HCT116 (cell line): ENCODE measurements at regions not wholly inside any gene's neighbourhood (a gene's known extent, or its start where the extent isn't known, plus 50 kb on each side); places are given as distances from the start of the nearest gene placed in this dataset.

ENCODE experiments used
- ATAC-seq: fragments of 200-7000 bp; cut with Tn5 transposase; 2 replicates; pipeline ENCODE4 v1.9.1; 2020; ENCODE audit warnings: mild to moderate bottlenecking, moderate library complexity
- BruUV-seq: library from RNA; stranded (reverse); fragments of 400-500 nt; replicated peaks from 2 replicates; lab custom pipeline; 2021; lab: Mats Ljungman, UMichigan
- CTCF ChIA-PET: fragments of 300-600 bp; sonication (Branson Sonifier 250); formaldehyde crosslinking; loops from one replicate; lab custom pipeline; 2021; ENCODE audit warnings: antibody characterized with exemption; lab: Charles Lee
- POLR2A ChIA-PET: fragments of 300-600, 350-600 bp; sonication (Branson Sonifier 250); formaldehyde crosslinking; loops from one replicate; lab custom pipeline; 2021; ENCODE audit warnings: antibody characterized with exemption; lab: Charles Lee
- RAD21 ChIA-PET, 2 experiments: fragments of 300-600 bp; sonication (Branson Sonifier 250); formaldehyde crosslinking; loops; one replicate each; lab custom pipeline; 2023; ENCODE audit warnings: low total read pairs in 2 of 2; ENCODE audit not compliant: uncharacterized antibody in 2 of 2, unreplicated experiment in 2 of 2, low non-redundant PET in 1 of 2; lab: Charles Lee
- DNase-seq: peaks from one replicate; pipeline ENCODE4 v3.0.0-alpha.2; 2010; ENCODE audit warnings: low read depth, low spot score
- H2AFZ ChIP-seq: fragments of 200-600 bp; shearing (Covaris generic), sonication (generic); 2 replicates; pipeline ENCODE4 v1.6.1; 2017; ENCODE audit warnings: low read depth, mixed run types, mixed read lengths, antibody characterized with exemption, low read length; ENCODE audit not compliant: poor library complexity, severe bottlenecking
- H3K27ac ChIP-seq: 2 replicates; pipeline ENCODE4 v1.5.1; 2012; ENCODE audit warnings: low read depth, low read length
- H3K27me3 ChIP-seq: fragments of 200-600 bp; sonication (generic); 2 replicates; pipeline ENCODE4 v1.6.1; 2016; ENCODE audit warnings: mixed run types, low read length, mixed read lengths; ENCODE audit not compliant: insufficient read depth
- H3K36me3 ChIP-seq, 2 experiments: fragments of 200-500 bp in 1 of 2; fragments of 200-600 bp in 1 of 2; sonication (Bioruptor generic) in 1 of 2; sonication (generic) in 1 of 2; 2 replicates each; pipeline versions ENCODE4 v1.5.1 to v1.6.1; 2014 to 2016; ENCODE audit warnings: low read length in 2 of 2, inconsistent platforms in 1 of 2, mixed read lengths in 1 of 2, mixed run types in 1 of 2; ENCODE audit not compliant: insufficient read depth in 2 of 2, control insufficient read depth in 1 of 2
- H3K4me1 ChIP-seq, 2 experiments: fragments of 200-600 bp in 1 of 2; sonication (generic) in 1 of 2; 2 replicates each; pipeline versions ENCODE4 v1.5.1 to v1.6.1; 2012 to 2017; ENCODE audit warnings: low read length in 2 of 2, inconsistent platforms in 1 of 2, mild to moderate bottlenecking in 1 of 2, mixed read lengths in 1 of 2, mixed run types in 1 of 2, moderate library complexity in 1 of 2; ENCODE audit not compliant: insufficient read depth in 2 of 2, control insufficient read depth in 1 of 2
- H3K4me2 ChIP-seq: fragments of 200-600 bp; sonication (generic); 2 replicates; pipeline ENCODE4 v1.6.1; 2017; ENCODE audit warnings: mixed run types, low read length, mixed read lengths
- H3K4me3 ChIP-seq, 2 experiments: fragments of 200-600 bp in 1 of 2; sonication (generic) in 1 of 2; replicated peaks in 1 of 2; 2 replicates each; pipeline ENCODE4 v1.5.1; 2011 to 2016; ENCODE audit warnings: low read length in 2 of 2, control low read depth in 1 of 2, low read depth in 1 of 2, mild to moderate bottlenecking in 1 of 2, mixed read lengths in 1 of 2, mixed run types in 1 of 2
- H3K79me2 ChIP-seq: fragments of 200-600 bp; sonication (generic); 2 replicates; pipeline ENCODE4 v1.6.1; 2017; ENCODE audit warnings: mild to moderate bottlenecking, mixed run types, low read length, moderate library complexity, mixed read lengths; ENCODE audit not compliant: insufficient read depth
- H3K9ac ChIP-seq: fragments of 200-600 bp; sonication (generic); 2 replicates; pipeline ENCODE4 v1.6.1; 2016; ENCODE audit warnings: low read length, mixed read lengths
- H3K9me2 ChIP-seq: fragments of 200-600 bp; sonication (generic), shearing (Covaris generic); 2 replicates; pipeline ENCODE4 v1.6.1; 2017; ENCODE audit warnings: mixed run types, mild to moderate bottlenecking, moderate library complexity; ENCODE audit not compliant: insufficient read depth
- H3K9me3 ChIP-seq, 2 experiments: fragments of 200-500 bp in 1 of 2; fragments of 200-600 bp in 1 of 2; sonication (Bioruptor generic) in 1 of 2; sonication (generic) in 1 of 2; 2 replicates each; pipeline ENCODE4 v1.6.1; 2014 to 2017; ENCODE audit warnings: low read length in 2 of 2, mixed read lengths in 2 of 2, inconsistent platforms in 1 of 2, low read depth in 1 of 2, mild to moderate bottlenecking in 1 of 2, mixed run types in 1 of 2, moderate library complexity in 1 of 2; ENCODE audit not compliant: control insufficient read depth in 1 of 2, insufficient read depth in 1 of 2
- H4K20me1 ChIP-seq: fragments of 200-600 bp; sonication (generic), shearing (Covaris generic); 2 replicates; pipeline ENCODE4 v1.6.1; 2017; ENCODE audit warnings: mixed run types, mild to moderate bottlenecking, moderate library complexity; ENCODE audit not compliant: insufficient read depth
- CEBPB ChIP-seq: IDR thresholded peaks from 2 replicates; pipeline ENCODE4 v1.6.1; 2012; ENCODE audit warnings: low read depth
- EGR1 ChIP-seq: IDR thresholded peaks from 2 replicates; pipeline ENCODE4 v1.6.1; 2012; ENCODE audit warnings: low read depth
- EZH2 ChIP-seq: fragments of 200-600 bp; sonication (generic); IDR thresholded peaks from 2 replicates; pipeline ENCODE4 v1.6.1; 2017; ENCODE audit warnings: antibody characterized with exemption, mixed run types
- JUND ChIP-seq: IDR thresholded peaks from 2 replicates; pipeline ENCODE4 v1.6.1; 2012
- POLR2A ChIP-seq: IDR thresholded peaks from 2 replicates; pipeline ENCODE4 v1.7.0; 2011; ENCODE audit warnings: borderline replicate concordance; ENCODE audit not compliant: insufficient read depth, insufficient read length; ENCODE audit errors: extremely low read depth
- POLR2AphosphoS5 ChIP-seq: IDR thresholded peaks from 2 replicates; pipeline ENCODE4 v1.6.1; 2011; ENCODE audit warnings: mild to moderate bottlenecking, low read depth, low read length, moderate library complexity
- RAD21 ChIP-seq: IDR thresholded peaks from 2 replicates; pipeline ENCODE4 v1.6.1; 2012; ENCODE audit warnings: low read depth, mild to moderate bottlenecking
- SIN3A ChIP-seq: IDR thresholded peaks from 2 replicates; pipeline ENCODE4 v1.6.1; 2012; ENCODE audit warnings: low read depth
- TCF7L2 ChIP-seq: IDR thresholded peaks from 2 replicates; pipeline ENCODE4 v1.7.0; 2011; ENCODE audit warnings: borderline replicate concordance, inconsistent platforms; ENCODE audit not compliant: insufficient read depth, insufficient read length; ENCODE audit errors: extremely low read depth
- YY1 ChIP-seq: IDR thresholded peaks from 2 replicates; pipeline ENCODE4 v1.6.1; 2011; ENCODE audit warnings: low read length, low read depth, moderate library complexity, mild to moderate bottlenecking; ENCODE audit not compliant: insufficient replicate concordance; ENCODE audit errors: extremely low read depth
- intact Hi-C: fragments of 100-400 bp; cut with micrococcal nuclease; formaldehyde crosslinking; loops from 2 replicates; pipeline ENCODE4 v1.10.0; 2022

GRCh38 chr14:98949051-98949450 is 322.9 kb downstream of the BCL11B start (continued):
- TF ChIP-seq RAD21 (no peak), SIN3A (no peak), CEBPB (no peak), POLR2A (no peak), TCF7L2 (no peak), EGR1 (no peak), JUND (no peak)
- TF ChIP-seq, all 23 proteins: peak for 0

- TF ChIP-seq SIN3A (no peak), POLR2AphosphoS5 (no peak)
- TF ChIP-seq, all 23 proteins: peak for 0
- ChIA-PET POLR2A (no interaction called here), CTCF (no interaction called here), RAD21 (interaction anchor here in 1 of 2 experiments (0.7 kb wide), 1 partner anchor 1567 kb away, joined by 7 read pairs; no protein-coding TSS in a partner anchor)
- no TSS peak for BruUV-seq
- Histone ChIP-seq H3K4me3 (no peak overlapping the region), H3K9ac (no peak overlapping the region), H3K36me3 (no peaks in the 10 kb centered on the region), H2AFZ (no peak overlapping the region), H4K20me1 (no peaks in the 10 kb centered on the region), H3K4me1 (peaks cover 0 to 18% of the 10 kb centered on the region in 2 experiments; a peak in 3 of 4 replicates), H3K27ac (no peak overlapping the region), H3K9me3 (no peaks in the 10 kb centered on the region), H3K79me2 (no peaks in the 10 kb centered on the region), H3K9me2 (no peaks in the 10 kb centered on the region), H3K27me3 (peaks cover 12% of the 10 kb centered on the region; the same call in 1 of the 2 replicates), H3K4me2 (no peak overlapping the region)
- DNase-seq (no peak), ATAC-seq (no peak)
- intact Hi-C loops: no loop called here
These were observed 322.4 kb downstream of the BCL11B start for GRCh38 chr14:98949481-98950135.

- no peaks in the 10 kb centered on the region for H4K20me1 ChIP-seq
- H3K4me3 ChIP-seq: no peak overlapping the region
- DNase-seq (no peak), ATAC-seq (no peak)
- H3K9me3 ChIP-seq: no peaks in the 10 kb centered on the region
- H3K4me2 ChIP-seq: no peak overlapping the region
- no peaks in the 10 kb centered on the region for H3K9me2 ChIP-seq
- POLR2A ChIA-PET: no interaction called here
- TF ChIP-seq POLR2AphosphoS5 (no peak), POLR2A (no peak), EZH2 (no peak), YY1 (no peak), RAD21 (no peak), SIN3A (no peak), JUND (no peak)
- intact Hi-C loops: no loop called here
- RAD21 ChIA-PET: interaction anchor here in 1 of 2 experiments (0.7 kb wide), 1 partner anchor 1567 kb away, joined by 7 read pairs; no protein-coding TSS in a partner anchor
- peaks cover 0 to 18% of the 10 kb centered on the region in 2 experiments; a peak in 3 of 4 replicates for H3K4me1 ChIP-seq
- no peaks in the 10 kb centered on the region for H3K79me2 ChIP-seq
- H3K27me3 ChIP-seq: peaks cover 12% of the 10 kb centered on the region; the same call in 1 of the 2 replicates
- no peaks in the 10 kb centered on the region for H3K36me3 ChIP-seq
- no peak overlapping the region for H2AFZ ChIP-seq
- no TSS peak for BruUV-seq
- no peak overlapping the region for H3K9ac ChIP-seq
- H3K27ac ChIP-seq: no peak overlapping the region
- CTCF ChIA-PET: no interaction called here
These were observed 321.6 kb downstream of the BCL11B start for GRCh38 chr14:98950353-98950895.
